Suppressor macrophage treated with lipopolysaccharide for 4 hours (primary cell): ENCODE measurements at regions not wholly inside any gene's neighbourhood (a gene's known extent, or its start where the extent isn't known, plus 50 kb on each side); places are given as distances from the start of the nearest gene placed in this dataset.

Source experiments
- DNase-seq: peaks from one replicate; pipeline ENCODE4 v3.0.0-alpha.2; 2020

- DNase-seq = no peak
Observed at GRCh38 chr13:31930490-31930889, 101.1 kb upstream of the FRY start.

GRCh38 chr13:31930901-31931522, 100.6 kb upstream of the FRY start:
- DNase-seq = no peak

DNA sequence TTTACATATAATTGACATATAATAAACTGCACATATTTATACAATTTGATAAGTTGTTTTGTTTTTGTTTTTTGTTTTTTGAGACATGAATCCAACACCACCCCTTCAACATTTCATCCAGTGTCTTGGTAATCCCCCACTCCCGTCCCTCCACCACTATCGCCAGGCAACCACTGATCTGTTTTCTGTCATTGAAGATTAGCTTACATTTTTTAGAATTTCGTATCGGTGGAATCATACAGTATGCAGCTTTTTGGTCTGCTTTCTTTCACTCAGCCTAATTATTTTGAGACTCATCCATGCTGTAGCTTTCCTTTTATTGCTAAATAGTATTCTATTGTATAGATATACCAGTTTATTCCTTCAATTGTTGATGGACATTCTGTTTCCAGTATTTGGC, 94.1 kb upstream of the FRY start:
- DNase-seq = no peak

GRCh38 chr13:31940076-31940475, 91.5 kb upstream of the FRY start:
- no peak for DNase-seq

GRCh38 chr13:31943591-31943990, 88.0 kb upstream of the FRY start:
- no peak for DNase-seq

DNA sequence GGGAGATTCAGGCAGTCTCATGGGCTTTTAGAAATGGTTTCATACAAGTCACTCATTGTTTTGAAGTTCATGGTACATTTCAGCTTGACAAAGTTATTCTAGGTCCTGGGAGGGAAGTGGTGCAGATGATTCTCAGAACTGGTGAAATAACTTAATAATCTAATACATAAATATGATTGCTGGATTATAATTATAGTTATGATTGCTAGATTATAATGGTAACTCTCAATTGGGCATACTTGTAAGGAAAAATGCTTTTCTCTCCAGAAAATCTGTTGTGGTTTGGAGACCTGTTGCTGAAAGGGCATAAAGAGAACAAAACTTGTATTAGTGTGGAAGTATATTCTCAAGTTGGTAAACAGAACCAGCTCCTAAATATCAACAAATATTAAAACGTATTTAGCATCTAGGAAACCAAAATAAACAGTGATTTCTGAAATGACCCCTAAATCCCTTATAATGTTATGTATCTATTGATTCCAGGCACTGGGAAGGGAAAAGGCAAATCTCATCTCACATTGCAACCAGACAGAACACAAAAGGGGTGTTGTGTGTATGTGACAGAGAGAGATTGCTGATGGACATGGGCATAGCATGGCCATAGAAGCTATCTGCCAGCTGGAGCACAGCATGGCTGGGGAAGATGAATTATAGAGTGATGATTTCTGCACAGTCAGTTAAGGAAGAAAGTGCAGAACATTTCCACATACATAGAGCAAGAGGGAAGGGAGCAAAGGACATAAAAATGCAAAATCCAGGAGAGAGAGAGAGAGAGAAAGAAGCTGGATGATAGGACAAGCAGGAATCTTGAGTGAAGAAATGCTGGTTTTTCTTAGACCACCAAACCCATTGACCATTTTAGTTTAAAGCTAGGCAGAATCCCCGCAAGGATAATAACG, 87.1 kb upstream of the FRY start:
- DNase-seq = no peak

GRCh38 chr13:31945202-31945961, 86.2 kb upstream of the FRY start:
- DNase-seq = peak; percentile 98

GRCh38 chr13:31946091-31946770, 85.3 kb upstream of the FRY start:
- no peak for DNase-seq

DNA sequence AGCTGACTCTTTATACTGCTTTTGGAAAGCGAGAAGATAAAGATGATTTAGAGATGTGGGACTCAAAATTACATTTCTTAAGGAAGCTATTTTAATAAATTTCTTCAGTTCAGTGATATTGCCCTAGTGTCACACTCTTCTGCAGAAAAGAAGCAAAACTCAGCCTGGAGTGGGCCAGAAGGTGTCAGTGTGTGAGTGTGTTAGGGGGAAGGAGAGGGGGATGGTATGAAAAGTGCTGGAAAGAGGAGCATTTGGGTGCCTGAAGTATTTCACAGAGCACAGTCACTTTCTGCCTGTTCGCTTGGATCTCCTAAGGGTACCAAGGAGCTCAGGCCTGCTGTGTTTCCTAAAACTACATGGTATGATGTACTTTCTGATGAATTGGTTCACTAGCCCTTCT, 84.5 kb upstream of the FRY start:
- no peak for DNase-seq

DNA sequence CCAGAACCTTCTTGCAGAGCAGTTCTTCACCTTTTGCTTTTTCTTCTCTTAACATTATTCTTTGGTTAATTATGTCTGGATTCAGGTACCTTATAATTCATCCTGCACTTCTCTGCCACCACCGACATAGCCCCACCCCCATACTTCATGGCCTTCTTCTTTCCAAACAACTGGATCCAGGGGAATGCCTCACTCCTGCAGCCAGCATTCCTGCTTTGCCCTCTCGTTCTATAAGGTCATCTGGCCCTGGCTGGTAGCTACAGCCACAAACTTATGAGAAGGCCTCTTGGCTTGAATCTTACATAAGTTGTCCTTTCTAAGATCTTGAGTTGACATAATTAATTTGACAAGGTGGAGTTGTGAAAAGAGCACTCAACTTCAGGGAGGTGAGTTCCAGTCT, 84.1 kb upstream of the FRY start:
- DNase-seq = no peak

GRCh38 chr13:31949486-31949885, 82.1 kb upstream of the FRY start:
- DNase-seq = no peak

- peak; percentile 44 for DNase-seq
Observed at GRCh38 chr13:31950111-31950815, 81.3 kb upstream of the FRY start.

- DNase-seq = peak; percentile 95
Observed at GRCh38 chr13:31951215-31951678, 80.3 kb upstream of the FRY start.

- DNase-seq = no peak
Observed at GRCh38 chr13:31952641-31953380, 78.8 kb upstream of the FRY start.

- DNase-seq = no peak
Observed at GRCh38 chr13:31955101-31955500, 76.5 kb upstream of the FRY start.

- DNase-seq = no peak
Observed at GRCh38 chr13:31955741-31956140, 75.8 kb upstream of the FRY start.

DNA sequence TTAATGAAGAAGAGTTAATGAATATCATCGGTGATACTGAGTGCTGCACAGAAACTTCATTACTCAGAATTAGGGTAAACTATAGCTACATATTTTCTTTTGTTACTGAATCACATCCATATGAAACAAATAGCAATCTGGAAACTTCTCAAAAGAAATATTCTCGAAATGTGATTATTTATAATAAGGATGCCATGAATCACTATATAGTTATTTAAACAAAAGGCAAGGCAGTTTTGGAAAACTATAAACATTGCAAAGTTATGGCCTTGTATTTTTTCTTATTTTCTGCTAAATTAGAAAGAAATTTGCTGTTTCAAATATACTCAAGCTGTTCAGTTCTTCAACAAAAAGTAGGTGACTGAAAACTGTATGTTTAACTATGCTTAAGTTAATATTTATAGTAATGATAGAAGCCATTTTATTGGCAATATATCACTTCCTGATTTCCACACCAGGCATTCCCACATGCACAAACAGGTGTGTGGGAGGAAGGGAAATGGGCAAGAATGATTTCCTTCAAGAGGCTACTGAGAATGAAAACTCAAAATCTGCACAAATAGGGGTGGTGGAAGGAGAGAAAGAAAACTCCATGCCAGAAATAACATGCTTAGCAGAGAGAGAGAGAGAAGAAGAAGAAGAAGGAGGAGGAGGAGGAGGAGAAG, 74.5 kb upstream of the FRY start:
- DNase-seq = no peak

DNA sequence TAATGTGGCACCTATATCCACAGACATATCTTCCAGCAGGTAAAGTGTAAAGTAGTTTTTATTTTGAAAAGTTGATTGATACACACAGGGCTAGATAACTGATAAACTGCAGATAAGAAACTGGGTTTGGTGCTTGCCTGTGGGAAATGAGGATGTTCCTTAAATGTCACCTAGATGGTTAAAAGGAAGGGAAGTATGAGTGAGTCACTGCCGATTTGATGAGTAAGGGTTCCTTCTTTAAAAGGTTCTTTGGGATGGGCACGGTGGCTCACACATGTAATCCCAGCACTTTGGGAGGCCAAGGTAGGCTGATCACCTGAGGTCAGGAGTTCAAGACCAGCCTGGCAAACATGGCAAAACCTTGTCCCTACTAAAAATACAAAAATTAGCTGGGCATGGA, 73.8 kb upstream of the FRY start:
- DNase-seq = no peak

DNA sequence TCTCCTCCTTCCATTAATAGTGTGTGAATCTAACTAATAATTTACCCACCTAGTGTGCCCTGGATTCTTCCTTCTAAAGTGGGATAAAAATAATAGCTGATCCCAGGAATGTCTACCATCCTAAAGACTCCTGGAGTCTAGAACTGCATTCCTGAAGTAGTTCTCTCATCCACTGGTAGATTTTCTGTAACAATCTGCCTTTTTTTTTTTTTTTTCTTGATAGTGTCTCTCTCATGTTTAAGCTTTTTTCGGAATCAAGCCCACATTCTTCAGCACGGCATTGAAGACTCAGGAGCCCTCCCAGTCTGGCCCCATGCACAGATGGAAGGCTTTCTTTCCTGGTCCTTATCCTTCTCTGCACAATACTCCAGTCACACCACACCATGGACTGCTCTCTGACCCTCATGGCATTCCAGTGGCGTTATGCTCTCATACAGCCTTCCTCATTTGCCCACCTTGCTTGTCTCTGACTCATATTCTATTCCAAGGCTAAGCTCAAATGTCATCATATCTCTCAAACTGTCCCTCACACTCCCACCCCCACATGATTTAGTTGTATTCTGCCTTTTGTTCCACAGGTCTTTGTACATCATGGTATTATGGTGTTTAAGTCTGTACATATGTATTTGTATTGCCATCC, 68.7 kb upstream of the FRY start:
- DNase-seq = no peak

DNA sequence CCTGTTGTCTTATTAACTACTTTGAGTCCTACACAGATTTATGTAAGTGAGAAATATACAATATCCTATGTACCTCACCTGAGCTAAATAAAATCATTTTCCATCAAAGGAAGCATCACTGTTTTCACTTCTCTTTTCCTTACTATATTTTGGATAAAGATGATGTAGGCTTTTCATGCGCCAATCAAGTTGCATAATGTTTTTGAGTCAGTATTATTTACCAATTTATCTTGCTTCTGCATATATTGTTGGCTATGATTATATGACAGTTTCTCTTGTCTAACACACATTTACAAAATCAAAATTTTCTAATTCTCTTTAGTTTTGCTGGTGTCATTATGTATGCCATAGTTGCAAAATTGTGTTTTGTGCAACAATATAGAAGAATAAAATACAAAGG, 67.9 kb upstream of the FRY start:
- peak; percentile 54 for DNase-seq

DNA sequence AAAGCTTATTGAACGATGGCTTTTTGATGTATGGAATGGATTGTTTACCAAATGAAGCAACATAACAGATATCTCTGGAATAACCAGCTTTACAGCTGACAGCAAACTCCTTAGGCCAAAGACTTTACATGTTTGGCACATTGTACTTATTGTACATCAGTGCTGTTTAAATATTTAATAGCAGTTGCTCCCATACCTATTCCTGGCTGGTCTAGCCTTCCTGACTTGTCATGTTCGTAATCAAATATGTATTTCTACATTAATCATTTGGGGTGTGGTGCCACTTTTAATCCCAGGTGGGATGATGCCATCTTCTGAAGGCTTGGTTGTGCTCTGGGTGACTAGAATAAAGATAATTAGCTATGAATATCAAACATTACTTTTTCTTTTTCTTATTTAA, 67.4 kb upstream of the FRY start:
- no peak for DNase-seq
